ENCODE measurements at regions not wholly inside any gene's neighbourhood (a gene's known extent, or its start where the extent isn't known, plus 50 kb on each side); places are given as distances from the start of the nearest gene placed in this dataset.

DNA sequence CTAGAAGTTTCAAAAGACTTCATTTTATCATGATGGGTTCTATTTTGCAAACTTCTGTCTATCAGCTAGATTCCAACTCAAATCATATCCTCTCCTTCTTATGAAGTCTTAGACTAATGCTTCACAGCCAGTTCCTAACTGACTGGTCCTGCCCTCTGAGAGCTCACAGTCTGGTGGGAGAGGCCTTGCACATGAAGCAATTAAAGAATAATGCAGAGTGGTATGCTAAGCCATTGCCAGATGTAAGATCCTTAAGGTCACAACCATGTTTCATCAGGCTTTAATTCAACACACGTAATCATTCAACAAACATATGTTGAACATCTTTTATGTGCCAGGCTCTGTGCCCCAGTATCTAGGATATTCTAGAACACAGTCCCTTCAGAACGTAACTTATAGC lies 125.8 kb upstream of the TMPO start:
- no peak for TF ChIP-seq NR2F6 (CRISPR knock-in tag; IDR thresholded peaks at IDR 0.05)
- TF ChIP-seq SMC3 (conservative IDR thresholded peaks at IDR 0.05; ENCODE audit: insufficient read depth, low read depth, low read length), result no peak
- TF ChIP-seq POLR2A (conservative IDR thresholded peaks at IDR 0.05), result no peak
- TF ChIP-seq, protein P1, sequence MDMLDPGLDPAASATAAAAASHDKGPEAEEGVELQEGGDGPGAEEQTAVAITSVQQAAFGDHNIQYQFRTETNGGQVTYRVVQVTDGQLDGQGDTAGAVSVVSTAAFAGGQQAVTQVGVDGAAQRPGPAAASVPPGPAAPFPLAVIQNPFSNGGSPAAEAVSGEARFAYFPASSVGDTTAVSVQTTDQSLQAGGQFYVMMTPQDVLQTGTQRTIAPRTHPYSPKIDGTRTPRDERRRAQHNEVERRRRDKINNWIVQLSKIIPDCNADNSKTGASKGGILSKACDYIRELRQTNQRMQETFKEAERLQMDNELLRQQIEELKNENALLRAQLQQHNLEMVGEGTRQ (CRISPR knock-in tag; IDR thresholded peaks at IDR 0.05), result no peak
- no peak for TF ChIP-seq RBM25 (IDR thresholded peaks at IDR 0.05; ENCODE audit: low read depth, low read length, severe bottlenecking)
- TF ChIP-seq, protein P2, sequence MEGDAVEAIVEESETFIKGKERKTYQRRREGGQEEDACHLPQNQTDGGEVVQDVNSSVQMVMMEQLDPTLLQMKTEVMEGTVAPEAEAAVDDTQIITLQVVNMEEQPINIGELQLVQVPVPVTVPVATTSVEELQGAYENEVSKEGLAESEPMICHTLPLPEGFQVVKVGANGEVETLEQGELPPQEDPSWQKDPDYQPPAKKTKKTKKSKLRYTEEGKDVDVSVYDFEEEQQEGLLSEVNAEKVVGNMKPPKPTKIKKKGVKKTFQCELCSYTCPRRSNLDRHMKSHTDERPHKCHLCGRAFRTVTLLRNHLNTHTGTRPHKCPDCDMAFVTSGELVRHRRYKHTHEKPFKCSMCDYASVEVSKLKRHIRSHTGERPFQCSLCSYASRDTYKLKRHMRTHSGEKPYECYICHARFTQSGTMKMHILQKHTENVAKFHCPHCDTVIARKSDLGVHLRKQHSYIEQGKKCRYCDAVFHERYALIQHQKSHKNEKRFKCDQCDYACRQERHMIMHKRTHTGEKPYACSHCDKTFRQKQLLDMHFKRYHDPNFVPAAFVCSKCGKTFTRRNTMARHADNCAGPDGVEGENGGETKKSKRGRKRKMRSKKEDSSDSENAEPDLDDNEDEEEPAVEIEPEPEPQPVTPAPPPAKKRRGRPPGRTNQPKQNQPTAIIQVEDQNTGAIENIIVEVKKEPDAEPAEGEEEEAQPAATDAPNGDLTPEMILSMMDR (IDR thresholded peaks at IDR 0.05 in 2 of 3, conservative IDR thresholded peaks at IDR 0.05 in 1 of 3; ENCODE audit: insufficient read depth in 2 of 3, low read depth in 1 of 3, low read length in 3 of 3), result no peak
- no peak for TF ChIP-seq NFIC (IDR thresholded peaks at IDR 0.05)
- TF ChIP-seq FOXK1 (CRISPR knock-in tag; IDR thresholded peaks at IDR 0.05; ENCODE audit: borderline replicate concordance), result no peak

Measured in K562 (cell line).